HEK293 (cell line): ENCODE measurements at regions not wholly inside any gene's neighbourhood (a gene's known extent, or its start where the extent isn't known, plus 50 kb on each side); places are given as distances from the start of the nearest gene placed in this dataset.

Experiments used
- CTCF ChIA-PET: fragments of 350-600 bp; formaldehyde crosslinking; extraction: SDS; loops from one replicate; lab custom pipeline; 2021; ENCODE audit warnings: antibody characterized with exemption; lab: Yijun Ruan, JAX
- POLR2A ChIA-PET: fragments of 300-600 bp; formaldehyde crosslinking; extraction: SDS; loops from one replicate; lab custom pipeline; 2020; ENCODE audit warnings: antibody characterized with exemption, inconsistent platforms; lab: Yijun Ruan, JAX
- H3K27ac ChIP-seq: fragments of 200-500 bp; sonication (Bioruptor generic); 2 replicates; pipeline ENCODE4 v1.5.1; 2014; ENCODE audit warnings: low read depth, low read length, control low read depth, inconsistent platforms; ENCODE audit errors: extremely low read depth
- H3K36me3 ChIP-seq, 2 experiments: fragments of 200-500 bp in 1 of 2; sonication (Bioruptor generic) in 1 of 2; 1 replicate in 1 of 2; 2 replicates in 1 of 2; pipeline ENCODE4 v1.5.1; 2014 to 2017; ENCODE audit warnings: inconsistent platforms in 2 of 2, low read length in 2 of 2; ENCODE audit not compliant: control insufficient read depth in 2 of 2, insufficient read depth in 1 of 2
- H3K4me1 ChIP-seq: fragments of 200-500 bp; sonication (Bioruptor generic); 2 replicates; pipeline ENCODE4 v1.5.1; 2014; ENCODE audit warnings: mild to moderate bottlenecking, low read length, inconsistent platforms; ENCODE audit not compliant: control insufficient read depth, insufficient read depth
- H3K4me3 ChIP-seq: 2 replicates; pipeline ENCODE4 v1.5.1; 2011; ENCODE audit warnings: low read depth, mild to moderate bottlenecking, control low read depth, low read length, moderate library complexity
- H3K9me3 ChIP-seq: fragments of 200-500 bp; sonication (Bioruptor generic); 2 replicates; pipeline ENCODE4 v1.5.1; 2014; ENCODE audit warnings: low read depth, low read length, inconsistent platforms; ENCODE audit not compliant: control insufficient read depth, insufficient read depth
- ATF2 ChIP-seq: fragments of 450-650 bp; formaldehyde crosslinking; IDR thresholded peaks from 2 replicates; pipeline ENCODE4 v1.5.1; 2016; ENCODE audit warnings: missing biosample characterization, missing genetic modification characterization, low read depth
- BCL11B ChIP-seq: fragments of 450-650 bp; formaldehyde crosslinking; IDR thresholded peaks from 2 replicates; pipeline ENCODE4 v1.5.1; 2016; ENCODE audit warnings: low read depth, missing biosample characterization, missing genetic modification characterization
- BCL6B ChIP-seq: fragments of 450-650 bp; formaldehyde crosslinking; IDR thresholded peaks from 2 replicates; pipeline ENCODE4 v1.5.1; 2017; ENCODE audit warnings: missing biosample characterization, missing genetic modification characterization
- ZBTB20 ChIP-seq: fragments of 450-650 bp; formaldehyde crosslinking; IDR thresholded peaks from 2 replicates; pipeline ENCODE4 v1.5.1; 2016; ENCODE audit warnings: missing biosample characterization, missing genetic modification characterization
- ZBTB7A ChIP-seq: fragments of 450-650 bp; formaldehyde crosslinking; IDR thresholded peaks from 2 replicates; pipeline ENCODE4 v1.5.1; 2016; ENCODE audit warnings: low read depth, missing biosample characterization, missing genetic modification characterization
- ZFP41 ChIP-seq: fragments of 450-650 bp; formaldehyde crosslinking; IDR thresholded peaks from 2 replicates; pipeline ENCODE4 v1.5.1; 2016; ENCODE audit warnings: missing biosample characterization, missing genetic modification characterization, borderline replicate concordance
- ZNF214 ChIP-seq: fragments of 450-650 bp; formaldehyde crosslinking; IDR thresholded peaks from 2 replicates; pipeline ENCODE4 v1.5.1; 2017; ENCODE audit warnings: missing biosample characterization, mild to moderate bottlenecking, missing genetic modification characterization, borderline replicate concordance
- ZNF324 ChIP-seq: fragments of 450-650 bp; formaldehyde crosslinking; IDR thresholded peaks from 2 replicates; pipeline ENCODE4 v1.5.1; 2016; ENCODE audit warnings: missing biosample characterization, missing genetic modification characterization
- ZNF335 ChIP-seq: fragments of 450-650 bp; formaldehyde crosslinking; conservative IDR thresholded peaks from 2 replicates; pipeline ENCODE4 v1.5.1; 2016; ENCODE audit warnings: missing biosample characterization, missing genetic modification characterization
- ZNF449 ChIP-seq: fragments of 450-650 bp; formaldehyde crosslinking; IDR thresholded peaks from 2 replicates; pipeline ENCODE4 v1.5.1; 2017; ENCODE audit warnings: missing biosample characterization, mild to moderate bottlenecking, missing genetic modification characterization, moderate library complexity
- ZNF473 ChIP-seq: fragments of 450-650 bp; formaldehyde crosslinking; IDR thresholded peaks from 2 replicates; pipeline ENCODE4 v1.5.1; 2017; ENCODE audit warnings: missing biosample characterization, missing genetic modification characterization
- ZNF513 ChIP-seq: fragments of 450-650 bp; IDR thresholded peaks from 2 replicates; pipeline ENCODE4 v1.5.1; 2018; ENCODE audit warnings: missing biosample characterization, missing genetic modification characterization
- ZNF518A ChIP-seq: fragments of 450-650 bp; formaldehyde crosslinking; conservative IDR thresholded peaks from 2 replicates; pipeline ENCODE4 v1.5.1; 2016; ENCODE audit warnings: low read depth, missing biosample characterization, missing genetic modification characterization
- ZNF560 ChIP-seq: fragments of 450-650 bp; formaldehyde crosslinking; IDR thresholded peaks from 2 replicates; pipeline ENCODE4 v1.5.1; 2017; ENCODE audit warnings: missing biosample characterization, missing genetic modification characterization, borderline replicate concordance
- ZNF580 ChIP-seq: fragments of 450-650 bp; formaldehyde crosslinking; IDR thresholded peaks from 2 replicates; pipeline ENCODE4 v1.5.1; 2016; ENCODE audit warnings: missing biosample characterization, missing genetic modification characterization
- ZNF623 ChIP-seq: fragments of 450-650 bp; formaldehyde crosslinking; IDR thresholded peaks from 2 replicates; pipeline ENCODE4 v1.5.1; 2016; ENCODE audit warnings: missing biosample characterization, missing genetic modification characterization
- ZNF645 ChIP-seq: fragments of 450-650 bp; formaldehyde crosslinking; IDR thresholded peaks from 2 replicates; pipeline ENCODE4; 2016; ENCODE audit warnings: missing biosample characterization, missing genetic modification characterization
- ZNF692 ChIP-seq: fragments of 450-650 bp; formaldehyde crosslinking; IDR thresholded peaks from 2 replicates; pipeline ENCODE4 v1.5.1; 2016; ENCODE audit warnings: missing biosample characterization, missing genetic modification characterization
- ZNF791 ChIP-seq: fragments of 450-650 bp; formaldehyde crosslinking; IDR thresholded peaks from 2 replicates; pipeline ENCODE4 v1.5.1; 2016; ENCODE audit warnings: missing biosample characterization, missing genetic modification characterization
- ZSCAN4 ChIP-seq: fragments of 450-650 bp; formaldehyde crosslinking; IDR thresholded peaks from 2 replicates; pipeline ENCODE4 v1.5.1; 2017; ENCODE audit warnings: missing biosample characterization, missing genetic modification characterization

- no peak for TF ChIP-seq ZNF518A
- no peak for TF ChIP-seq ZNF692 (tag by site-specific recombination)
- no peak for TF ChIP-seq ZNF214 (tag by site-specific recombination)
These were observed 175.3 kb upstream of the RALGAPA2 start (continued) for GRCh38 chr20:20887593-20888265.

GRCh38 chr20:20881808-20882207, 169.4 kb upstream of the RALGAPA2 start:
- H3K36me3 ChIP-seq = no peaks in the 10 kb centered on the region
- POLR2A ChIA-PET = no interaction called here
- CTCF ChIA-PET = interaction anchor here (0.9 kb wide), 1 partner anchor 623 kb away, joined by 3 read pairs; no protein-coding TSS in a partner anchor

More at GRCh38 chr20:20881808-20882207, 169.4 kb upstream of the RALGAPA2 start:
- Histone ChIP-seq H3K27ac (no peak overlapping the region), H3K4me3 (no peak overlapping the region), H3K9me3 (no peaks in the 10 kb centered on the region), H3K4me1 (no peaks in the 10 kb centered on the region)
- TF ChIP-seq ZBTB7A (tag by site-specific recombination) (no peak), BCL6B (no peak), ZNF791 (no peak), ZNF473 (tag by site-specific recombination) (no peak), ZSCAN4 (no peak), ZFP41 (tag by site-specific recombination) (no peak), ZNF580 (tag by site-specific recombination) (no peak), ZBTB20 (tag by site-specific recombination) (no peak), ZNF335 (tag by site-specific recombination) (no peak), ATF2 (no peak), ZNF513 (tag by site-specific recombination) (no peak), ZNF623 (tag by site-specific recombination) (no peak), ZNF449 (tag by site-specific recombination) (no peak), ZNF324 (tag by site-specific recombination) (no peak), ZNF645 (tag by site-specific recombination) (no peak), ZNF560 (tag by site-specific recombination) (no peak), BCL11B (no peak)
